GM12878 (cell line): ENCODE measurements at regions not wholly inside any gene's neighbourhood (a gene's known extent, or its start where the extent isn't known, plus 50 kb on each side); places are given as distances from the start of the nearest gene placed in this dataset.

ENCODE experiments used
- BMI1 ChIP-seq: fragments of 450-650 bp; IDR thresholded peaks from 2 replicates; pipeline ENCODE4 v1.6.1; 2016; ENCODE audit warnings: mild to moderate bottlenecking, moderate library complexity, borderline replicate concordance
- CEBPB ChIP-seq, 2 experiments: fragments of 150-350 bp in 1 of 2; IDR thresholded peaks; 2 replicates each; pipeline ENCODE4 v1.6.1; 2012 to 2014; ENCODE audit warnings: low read depth in 2 of 2, low read length in 2 of 2, borderline replicate concordance in 1 of 2, inconsistent platforms in 1 of 2
- EGR1 ChIP-seq, 2 experiments: IDR thresholded peaks; 1 replicate in 1 of 2; 2 replicates in 1 of 2; pipeline ENCODE4 v1.6.1; 2011 to 2012; ENCODE audit warnings: low read depth in 2 of 2, low read length in 2 of 2, borderline replicate concordance in 1 of 2, mild to moderate bottlenecking in 1 of 2, moderate library complexity in 1 of 2
- GABPA ChIP-seq: IDR thresholded peaks from 2 replicates; pipeline ENCODE4 v1.6.1; 2014; ENCODE audit warnings: antibody characterized with exemption, low read depth, mild to moderate bottlenecking, inconsistent platforms
- MYC ChIP-seq: IDR thresholded peaks from 2 replicates; pipeline ENCODE4 v1.6.1; 2011; ENCODE audit warnings: mild to moderate bottlenecking, low read length, moderate library complexity, inconsistent platforms; ENCODE audit not compliant: insufficient read depth, insufficient replicate concordance, insufficient read length, severe bottlenecking
- RFX5 ChIP-seq: IDR thresholded peaks from 2 replicates; pipeline ENCODE4 v1.6.1; 2011; ENCODE audit warnings: low read depth, low read length, improper control_type of control experiment
- TF ChIP-seq, protein P1 (sequence below), 3 experiments: IDR thresholded peaks in 2 of 3; conservative IDR thresholded peaks in 1 of 3; 2 replicates each; pipeline ENCODE4 v1.5.1; 2011; ENCODE audit warnings: low read depth in 3 of 3, low read length in 3 of 3, mild to moderate bottlenecking in 3 of 3, control low read depth in 2 of 3, moderate library complexity in 2 of 3, inconsistent platforms in 1 of 3, mixed read lengths in 1 of 3; ENCODE audit not compliant: control insufficient read depth in 2 of 3, insufficient read depth in 1 of 3; ENCODE audit errors: extremely low read depth in 1 of 3

- no peak for TF ChIP-seq GABPA
- no peak for TF ChIP-seq CEBPB (IDR thresholded peaks at IDR 0.05; ENCODE audit: borderline replicate concordance in 1 of 2, low read depth in 2 of 2, low read length in 2 of 2)
- TF ChIP-seq, protein P1, sequence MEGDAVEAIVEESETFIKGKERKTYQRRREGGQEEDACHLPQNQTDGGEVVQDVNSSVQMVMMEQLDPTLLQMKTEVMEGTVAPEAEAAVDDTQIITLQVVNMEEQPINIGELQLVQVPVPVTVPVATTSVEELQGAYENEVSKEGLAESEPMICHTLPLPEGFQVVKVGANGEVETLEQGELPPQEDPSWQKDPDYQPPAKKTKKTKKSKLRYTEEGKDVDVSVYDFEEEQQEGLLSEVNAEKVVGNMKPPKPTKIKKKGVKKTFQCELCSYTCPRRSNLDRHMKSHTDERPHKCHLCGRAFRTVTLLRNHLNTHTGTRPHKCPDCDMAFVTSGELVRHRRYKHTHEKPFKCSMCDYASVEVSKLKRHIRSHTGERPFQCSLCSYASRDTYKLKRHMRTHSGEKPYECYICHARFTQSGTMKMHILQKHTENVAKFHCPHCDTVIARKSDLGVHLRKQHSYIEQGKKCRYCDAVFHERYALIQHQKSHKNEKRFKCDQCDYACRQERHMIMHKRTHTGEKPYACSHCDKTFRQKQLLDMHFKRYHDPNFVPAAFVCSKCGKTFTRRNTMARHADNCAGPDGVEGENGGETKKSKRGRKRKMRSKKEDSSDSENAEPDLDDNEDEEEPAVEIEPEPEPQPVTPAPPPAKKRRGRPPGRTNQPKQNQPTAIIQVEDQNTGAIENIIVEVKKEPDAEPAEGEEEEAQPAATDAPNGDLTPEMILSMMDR (IDR thresholded peaks at IDR 0.05 in 2 of 3, conservative IDR thresholded peaks at IDR 0.05 in 1 of 3; ENCODE audit: control insufficient read depth in 2 of 3, extremely low read depth in 1 of 3, insufficient read depth in 1 of 3, low read depth in 3 of 3, low read length in 3 of 3): no peak
- no peak for TF ChIP-seq MYC
- TF ChIP-seq BMI1: no peak
- TF ChIP-seq EGR1 (IDR thresholded peaks at IDR 0.05; ENCODE audit: borderline replicate concordance in 1 of 2, low read depth in 2 of 2, low read length in 2 of 2): no peak
- no peak for TF ChIP-seq RFX5
Measured at GRCh38 chr18:43542016-43542415, 264.7 kb upstream of the SYT4 start.
